Activated T-helper 1 cell treated with anti-CD3 and anti-CD28 coated beads, Interleukin-12 subunit alpha, Interleukin-12 subunit beta, Interleukin-2, Interleukin-4 antibody, amounts not matched to agents 30 ng/mL and 10 ng/mL and 1 ng/mL, durations not matched to agents 14 hours and 24 hours and 36 hours (primary cell): ENCODE measurements at regions not wholly inside any gene's neighbourhood (a gene's known extent, or its start where the extent isn't known, plus 50 kb on each side); places are given as distances from the start of the nearest gene placed in this dataset.

Source experiments
- DNase-seq: peaks from one replicate; pipeline ENCODE4 v3.0.0; 2021; ENCODE audit warnings: low spot score
- H3K27ac Mint-ChIP-seq: one replicate; pipeline ENCODE4 v1.8.0; 2021; ENCODE audit warnings: mild to moderate bottlenecking, mixed read lengths
- H3K27me3 Mint-ChIP-seq: one replicate; pipeline ENCODE4 v1.8.0; 2022; ENCODE audit warnings: mild to moderate bottlenecking, moderate library complexity, mixed read lengths; ENCODE audit not compliant: insufficient read depth
- H3K36me3 Mint-ChIP-seq: one replicate; pipeline ENCODE4 v1.8.0; 2021; ENCODE audit warnings: low read depth, mixed read lengths
- H3K4me1 Mint-ChIP-seq: one replicate; pipeline ENCODE4 v1.8.0; 2021; ENCODE audit warnings: low read depth, mixed read lengths
- H3K4me3 Mint-ChIP-seq: one replicate; pipeline ENCODE4 v1.8.0; 2021; ENCODE audit warnings: mild to moderate bottlenecking, moderate library complexity, mixed read lengths
- H3K9me3 Mint-ChIP-seq: one replicate; pipeline ENCODE4 v1.8.0; 2021; ENCODE audit warnings: mixed read lengths
- intact Hi-C: fragments of 100-400 bp; cut with micrococcal nuclease; formaldehyde crosslinking; loops from one replicate; pipeline ENCODE4 v1.15.1; 2024

GRCh38 chr6:154561750-154562149 is 51.3 kb upstream of the CNKSR3 start:
- no peaks in the 10 kb centered on the region for H3K9me3 Mint-ChIP-seq
- H3K4me3 Mint-ChIP-seq = no peak overlapping the region
- H3K4me1 Mint-ChIP-seq = no peaks in the 10 kb centered on the region
- H3K36me3 Mint-ChIP-seq = no peaks in the 10 kb centered on the region
- H3K27ac Mint-ChIP-seq = no peak overlapping the region
- H3K27me3 Mint-ChIP-seq = no peaks in the 10 kb centered on the region
- intact Hi-C loops = no loop called here
- DNase-seq = no peak

GRCh38 chr6:154565331-154565730 is 54.8 kb upstream of the CNKSR3 start:
- intact Hi-C loops = no loop called here

GRCh38 chr6:154566866-154567265 is 56.4 kb upstream of the CNKSR3 start:
- no peak for DNase-seq
- no peak overlapping the region for H3K4me3 Mint-ChIP-seq
- H3K4me1 Mint-ChIP-seq = no peaks in the 10 kb centered on the region
- intact Hi-C loops = no loop called here
- H3K36me3 Mint-ChIP-seq = no peaks in the 10 kb centered on the region
- H3K9me3 Mint-ChIP-seq = no peaks in the 10 kb centered on the region
- H3K27ac Mint-ChIP-seq = no peak overlapping the region
- peaks cover 2% of the 10 kb centered on the region for H3K27me3 Mint-ChIP-seq

More at GRCh38 chr6:154565331-154565730, 54.8 kb upstream of the CNKSR3 start:
- no peak for DNase-seq
- Mint-ChIP-seq H3K36me3 (no peaks in the 10 kb centered on the region), H3K4me3 (no peak overlapping the region), H3K27ac (no peak overlapping the region), H3K27me3 (peaks cover 2% of the 10 kb centered on the region), H3K9me3 (no peaks in the 10 kb centered on the region), H3K4me1 (no peaks in the 10 kb centered on the region)

GRCh38 chr6:154567695-154568220 is 57.3 kb upstream of the CNKSR3 start:
- H3K9me3 Mint-ChIP-seq = no peaks in the 10 kb centered on the region
- intact Hi-C loops = no loop called here
- peaks cover 7% of the 10 kb centered on the region for H3K27me3 Mint-ChIP-seq
- no peak overlapping the region for H3K4me3 Mint-ChIP-seq
- no peaks in the 10 kb centered on the region for H3K4me1 Mint-ChIP-seq
- no peak overlapping the region for H3K27ac Mint-ChIP-seq
- no peak for DNase-seq
- no peaks in the 10 kb centered on the region for H3K36me3 Mint-ChIP-seq

- Mint-ChIP-seq H3K4me3 (no peak overlapping the region), H3K36me3 (no peaks in the 10 kb centered on the region), H3K27ac (no peak overlapping the region), H3K9me3 (no peaks in the 10 kb centered on the region), H3K27me3 (peaks cover 7% of the 10 kb centered on the region), H3K4me1 (no peaks in the 10 kb centered on the region)
- DNase-seq = no peak
- intact Hi-C loops = no loop called here
Measured at GRCh38 chr6:154569156-154569862, 58.8 kb upstream of the CNKSR3 start.

GRCh38 chr6:154570505-154570904 is 60.0 kb upstream of the CNKSR3 start:
- intact Hi-C loops = no loop called here
- Mint-ChIP-seq H3K27me3 (peaks cover 7% of the 10 kb centered on the region), H3K9me3 (no peaks in the 10 kb centered on the region), H3K36me3 (no peaks in the 10 kb centered on the region), H3K4me3 (no peak overlapping the region), H3K4me1 (no peaks in the 10 kb centered on the region), H3K27ac (no peak overlapping the region)
- no peak for DNase-seq

GRCh38 chr6:154572556-154572955 is 62.1 kb upstream of the CNKSR3 start:
- Mint-ChIP-seq H3K27ac (no peak overlapping the region), H3K27me3 (peaks cover 7% of the 10 kb centered on the region), H3K36me3 (no peaks in the 10 kb centered on the region), H3K9me3 (peaks cover 3% of the 10 kb centered on the region), H3K4me3 (no peak overlapping the region), H3K4me1 (no peaks in the 10 kb centered on the region)
- DNase-seq = no peak
- intact Hi-C loops = no loop called here

- intact Hi-C loops = no loop called here
- Mint-ChIP-seq H3K27me3 (no peaks in the 10 kb centered on the region), H3K27ac (no peak overlapping the region), H3K4me3 (no peak overlapping the region), H3K4me1 (no peaks in the 10 kb centered on the region), H3K9me3 (peaks cover 11% of the 10 kb centered on the region), H3K36me3 (no peaks in the 10 kb centered on the region)
- no peak for DNase-seq
Measured at GRCh38 chr6:154578004-154578559, 67.6 kb upstream of the CNKSR3 start.

GRCh38 chr6:154579046-154579445 is 68.6 kb upstream of the CNKSR3 start:
- no peak for DNase-seq
- no peaks in the 10 kb centered on the region for H3K4me1 Mint-ChIP-seq
- no peak overlapping the region for H3K27ac Mint-ChIP-seq
- H3K27me3 Mint-ChIP-seq = no peaks in the 10 kb centered on the region
- no peak overlapping the region for H3K4me3 Mint-ChIP-seq
- peaks cover 11% of the 10 kb centered on the region for H3K9me3 Mint-ChIP-seq
- no peaks in the 10 kb centered on the region for H3K36me3 Mint-ChIP-seq
- intact Hi-C loops = no loop called here

GRCh38 chr6:154579485-154579884 is 69.0 kb upstream of the CNKSR3 start:
- Mint-ChIP-seq H3K27ac (no peak overlapping the region), H3K27me3 (no peaks in the 10 kb centered on the region), H3K36me3 (no peaks in the 10 kb centered on the region), H3K4me3 (no peak overlapping the region), H3K4me1 (no peaks in the 10 kb centered on the region), H3K9me3 (peaks cover 11% of the 10 kb centered on the region)
- intact Hi-C loops = no loop called here
- no peak for DNase-seq

GRCh38 chr6:154580397-154581135 is 70.1 kb upstream of the CNKSR3 start:
- Mint-ChIP-seq H3K27me3 (no peaks in the 10 kb centered on the region), H3K36me3 (no peaks in the 10 kb centered on the region), H3K4me3 (no peak overlapping the region), H3K4me1 (no peaks in the 10 kb centered on the region), H3K9me3 (peaks cover 11% of the 10 kb centered on the region), H3K27ac (no peak overlapping the region)
- intact Hi-C loops = no loop called here
- DNase-seq = no peak

- DNase-seq = no peak
- intact Hi-C loops = no loop called here
- Mint-ChIP-seq H3K27ac (no peak overlapping the region), H3K4me3 (no peak overlapping the region), H3K9me3 (peaks cover 7% of the 10 kb centered on the region), H3K36me3 (no peaks in the 10 kb centered on the region), H3K4me1 (no peaks in the 10 kb centered on the region), H3K27me3 (no peaks in the 10 kb centered on the region)
Measured at GRCh38 chr6:154582696-154583095, 72.2 kb upstream of the CNKSR3 start.

- no peak for DNase-seq
- no peaks in the 10 kb centered on the region for H3K27me3 Mint-ChIP-seq
- H3K4me1 Mint-ChIP-seq = no peaks in the 10 kb centered on the region
- no peak overlapping the region for H3K4me3 Mint-ChIP-seq
- H3K9me3 Mint-ChIP-seq = peaks cover 7% of the 10 kb centered on the region
- H3K27ac Mint-ChIP-seq = no peak overlapping the region
- intact Hi-C loops = no loop called here
- no peaks in the 10 kb centered on the region for H3K36me3 Mint-ChIP-seq
Measured at GRCh38 chr6:154583546-154584188, 73.2 kb upstream of the CNKSR3 start.
